NCI-H2081 treated with DMSO at 0.1 percent for 48 hours (cell line): ENCODE measurements at regions not wholly inside any gene's neighbourhood (a gene's known extent, or its start where the extent isn't known, plus 50 kb on each side); places are given as distances from the start of the nearest gene placed in this dataset.
"Not testable (repeated sequence)": the region's sequence is repeated elsewhere in the genome, so short reads cannot be mapped to it uniquely, and the experiment has no call there.

Source experiments
- DNase-seq: peaks from one replicate; lab custom pipeline; 2025; lab: John Stamatoyannopoulos, UW

DNA sequence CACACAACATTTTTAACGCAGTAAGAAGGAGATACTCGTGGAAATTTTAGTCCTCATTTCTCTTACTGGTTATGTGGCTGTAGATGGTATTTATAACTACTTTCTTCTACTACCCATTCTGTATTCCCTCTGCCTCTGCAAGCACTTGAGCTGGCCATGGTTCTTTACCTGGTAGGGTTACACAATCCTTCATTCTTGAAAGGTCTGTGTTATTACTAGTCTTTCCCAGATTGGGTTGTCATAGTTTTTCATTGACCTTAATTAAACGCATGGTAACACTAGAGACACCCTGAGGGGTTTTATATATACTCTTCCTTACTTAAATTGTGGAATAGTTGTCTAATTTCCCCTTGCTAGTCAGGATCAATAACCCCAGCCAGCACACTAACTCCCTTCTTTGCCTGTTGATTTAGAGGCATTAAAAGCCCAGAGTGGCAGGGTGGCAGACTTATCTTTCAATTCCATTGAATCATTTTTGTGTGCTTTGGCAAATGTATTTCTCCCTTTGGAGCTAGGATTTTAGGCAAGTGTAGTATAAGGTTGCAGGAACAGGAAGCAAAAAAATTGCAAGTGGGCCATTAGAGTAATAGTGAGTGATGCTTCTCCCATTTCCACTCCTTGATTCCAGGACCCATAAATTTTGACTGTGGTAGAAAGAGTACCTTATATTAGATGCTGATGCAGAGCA, 113.6 kb upstream of the EMCN start:
- no peak for DNase-seq

DNA sequence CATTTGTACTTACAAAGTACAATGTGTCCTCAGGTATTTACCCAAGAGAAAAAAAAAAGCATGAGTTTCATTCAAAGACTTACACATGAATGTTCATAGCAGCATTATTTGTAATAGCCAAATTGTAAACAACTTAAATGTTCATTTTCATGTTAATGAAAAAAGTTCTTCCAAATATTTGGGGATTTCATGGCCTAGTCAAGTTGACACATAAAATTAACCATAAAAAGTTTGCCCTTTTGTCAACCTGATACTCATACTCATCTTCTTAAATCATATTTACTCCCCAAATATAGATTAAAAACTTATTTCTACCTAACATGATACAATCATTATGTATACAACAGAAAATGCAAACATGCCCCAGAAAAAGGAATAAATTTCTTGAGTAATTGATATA, 112.5 kb upstream of the EMCN start:
- DNase-seq, result no peak

DNA sequence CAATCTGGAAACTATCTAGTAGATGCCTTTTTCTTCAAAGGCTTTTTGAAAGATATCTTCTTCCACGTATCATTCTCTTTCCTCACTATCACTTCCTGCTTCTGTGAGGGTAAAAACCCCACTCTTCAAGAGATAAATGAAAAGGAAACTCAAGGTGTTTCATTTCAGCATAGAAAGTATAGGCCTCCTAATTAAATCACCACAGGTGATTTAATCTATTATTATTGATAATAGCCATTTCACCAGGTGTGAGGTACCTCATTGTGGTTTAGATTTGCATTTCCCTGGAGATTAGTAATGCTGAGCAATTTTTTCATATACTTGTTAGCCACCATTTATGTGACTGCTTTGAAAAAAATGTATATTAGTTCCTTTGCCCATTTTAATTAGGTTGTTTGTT, 92.0 kb upstream of the EMCN start:
- no peak for DNase-seq

DNA sequence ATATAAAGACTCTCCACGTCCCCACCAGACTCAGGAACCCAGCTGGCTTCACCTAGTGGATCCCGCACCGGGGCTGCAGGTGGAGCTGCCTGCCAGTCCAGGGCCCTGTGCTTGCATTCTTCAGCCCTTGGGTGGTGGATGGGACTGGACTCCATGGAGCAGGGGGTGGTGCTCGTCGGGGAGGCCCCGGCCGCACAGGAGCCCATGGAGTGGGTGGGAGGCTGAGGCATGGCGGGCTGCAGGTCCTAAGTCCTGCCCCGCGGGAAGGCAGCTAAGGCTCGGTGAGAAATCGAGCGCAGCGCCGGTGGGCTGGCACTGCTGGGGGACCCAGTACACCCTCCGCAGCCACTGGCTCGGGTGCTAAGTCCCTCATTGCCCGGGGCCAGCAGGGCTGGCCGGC, 90.8 kb upstream of the EMCN start:
- DNase-seq, result not testable (repeated sequence)

DNA sequence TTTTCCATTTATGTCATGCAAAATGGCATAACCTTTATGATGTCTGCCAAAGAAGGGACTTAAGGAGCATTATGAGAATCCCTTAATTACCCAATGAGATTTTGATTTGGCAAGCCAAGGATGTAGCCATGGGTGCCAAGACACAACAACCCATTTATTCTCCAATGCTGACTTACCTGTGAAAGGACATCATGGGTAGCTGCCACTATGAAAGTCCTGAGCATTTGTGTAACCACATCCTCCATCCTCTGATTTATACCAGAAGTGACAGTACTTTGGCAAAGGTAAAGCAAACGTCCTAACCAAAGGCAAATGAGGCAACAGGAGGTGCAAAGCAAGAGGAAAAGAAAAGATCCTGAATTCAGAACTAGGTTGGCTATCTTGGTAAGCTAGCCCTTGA, 87.3 kb upstream of the EMCN start:
- no peak for DNase-seq

DNA sequence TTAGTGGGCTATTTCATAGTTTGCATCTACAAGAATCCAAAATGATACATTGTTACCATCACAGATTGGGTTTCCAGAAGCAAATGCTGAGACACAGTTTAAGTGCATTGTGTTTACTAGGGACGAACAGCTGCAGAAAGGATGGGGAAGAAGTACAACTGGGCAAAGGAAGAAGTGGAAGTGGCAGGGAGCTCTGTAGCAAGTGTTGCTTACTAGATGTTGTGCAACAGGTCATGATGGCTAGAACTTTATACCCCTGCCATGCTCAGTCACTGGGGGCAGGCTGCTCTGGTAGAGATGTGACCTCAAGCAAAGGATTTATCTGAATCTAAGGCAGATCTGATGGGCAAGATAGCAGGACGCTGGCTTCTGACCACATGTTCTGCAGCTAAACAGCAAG, 76.1 kb upstream of the EMCN start:
- no peak for DNase-seq

DNA sequence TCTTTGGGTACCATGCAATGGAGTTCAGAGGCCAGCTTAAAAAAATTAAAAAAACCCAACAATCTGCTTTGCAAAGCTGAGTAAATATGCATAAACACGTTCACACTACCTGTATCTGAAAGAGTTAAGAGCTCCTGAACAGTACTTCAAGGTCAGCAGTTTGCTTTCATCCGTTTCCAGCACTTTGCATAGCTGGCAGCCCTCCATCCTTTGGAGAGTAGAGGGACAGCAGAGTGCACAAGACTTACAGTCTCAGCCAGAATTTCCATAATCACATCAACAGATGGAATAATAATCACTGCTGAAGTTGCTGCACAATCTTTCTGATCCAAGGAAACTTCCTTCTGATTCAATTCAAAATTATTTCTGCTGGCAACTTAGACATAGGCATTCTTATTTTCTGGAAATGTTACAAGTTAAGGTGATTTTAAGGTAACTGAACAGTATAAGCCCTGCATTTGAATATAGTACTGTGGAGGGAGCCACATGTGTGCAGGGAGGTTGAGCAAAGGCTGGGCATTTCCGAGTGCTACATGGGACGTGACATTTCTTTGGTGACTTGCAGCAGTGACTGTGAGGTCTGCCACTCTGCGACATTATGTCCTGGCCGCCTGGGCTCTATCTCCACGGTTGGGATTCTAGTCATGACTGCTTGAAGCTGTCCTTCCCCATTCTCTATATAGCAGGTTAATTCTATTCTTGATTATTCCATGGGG, 73.5 kb upstream of the EMCN start:
- DNase-seq, result no peak

DNA sequence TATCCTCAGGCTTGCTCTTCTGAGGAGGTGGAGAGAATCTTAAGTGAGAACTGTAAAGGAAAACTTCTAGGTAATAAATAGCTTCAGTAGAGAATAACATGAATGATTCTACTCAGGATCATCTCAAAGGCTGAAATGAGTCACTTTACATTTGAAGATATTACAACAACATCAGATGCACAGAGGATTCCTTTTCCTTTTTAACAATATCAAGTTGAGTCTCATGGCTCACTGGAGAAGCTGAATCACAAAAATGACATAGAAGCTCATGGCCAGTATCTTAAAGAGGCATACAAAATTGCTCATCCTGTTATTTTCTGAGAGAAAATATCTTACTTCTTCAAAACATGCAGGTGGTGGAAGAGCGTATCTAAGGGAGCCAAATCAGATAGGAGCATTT, 72.5 kb upstream of the EMCN start:
- no peak for DNase-seq

DNA sequence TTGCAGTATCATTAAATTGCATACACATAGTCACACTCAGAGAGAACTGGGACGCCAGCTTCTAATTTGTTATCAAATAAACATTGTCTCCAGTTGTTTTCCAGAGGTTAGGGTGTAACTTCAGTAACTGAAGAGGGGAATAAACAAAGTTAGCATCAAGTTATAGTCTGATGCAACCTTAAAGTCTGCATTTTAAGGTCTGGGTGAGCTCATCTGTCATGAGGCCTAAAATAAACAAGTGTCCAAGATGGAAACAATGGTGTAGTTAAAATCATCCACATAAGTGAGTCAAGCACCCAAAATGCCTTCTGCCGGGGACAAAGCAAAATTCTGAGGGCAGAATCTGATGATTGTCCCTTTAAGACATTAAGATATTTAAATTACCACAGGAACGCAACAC, 70.3 kb upstream of the EMCN start:
- no peak for DNase-seq

DNA sequence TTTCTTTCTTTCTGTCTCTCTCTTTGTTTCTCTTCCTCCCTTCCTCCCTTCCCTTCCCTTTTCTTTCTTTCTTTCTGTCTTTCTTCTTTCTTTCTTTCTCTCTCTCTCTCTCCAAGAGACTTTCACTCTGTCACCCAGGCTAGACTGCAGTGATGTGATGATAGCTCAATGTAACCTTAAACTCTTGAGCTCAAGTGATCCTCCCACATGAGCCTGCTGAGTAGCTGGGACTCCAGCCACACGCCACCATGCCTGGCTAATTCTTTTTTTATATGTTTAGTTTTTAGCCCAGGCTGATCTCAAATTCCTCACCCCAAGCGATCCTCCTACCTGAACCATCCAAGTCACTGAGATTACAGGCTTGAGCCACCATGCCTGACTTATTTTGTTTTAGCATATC, 64.3 kb upstream of the EMCN start:
- no peak for DNase-seq

DNA sequence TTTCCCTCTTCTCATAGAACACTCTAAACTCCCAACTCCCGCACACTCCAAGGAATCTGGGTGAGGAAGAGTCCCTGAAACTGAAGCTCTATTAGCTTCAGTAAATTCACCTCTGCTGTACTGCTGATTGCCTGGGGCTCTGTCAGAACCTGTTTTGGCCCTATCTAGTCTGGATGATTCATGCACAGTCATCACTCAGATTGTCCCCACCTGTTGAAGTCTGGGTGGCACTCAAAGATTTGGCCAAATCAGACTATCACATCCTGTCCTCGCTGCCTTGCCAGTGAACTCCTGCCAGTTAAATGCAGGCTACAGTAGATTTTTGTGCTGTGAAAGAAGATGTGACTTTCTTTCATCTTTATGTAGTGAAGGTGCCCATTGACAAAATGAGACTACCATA, 63.5 kb upstream of the EMCN start:
- no peak for DNase-seq

DNA sequence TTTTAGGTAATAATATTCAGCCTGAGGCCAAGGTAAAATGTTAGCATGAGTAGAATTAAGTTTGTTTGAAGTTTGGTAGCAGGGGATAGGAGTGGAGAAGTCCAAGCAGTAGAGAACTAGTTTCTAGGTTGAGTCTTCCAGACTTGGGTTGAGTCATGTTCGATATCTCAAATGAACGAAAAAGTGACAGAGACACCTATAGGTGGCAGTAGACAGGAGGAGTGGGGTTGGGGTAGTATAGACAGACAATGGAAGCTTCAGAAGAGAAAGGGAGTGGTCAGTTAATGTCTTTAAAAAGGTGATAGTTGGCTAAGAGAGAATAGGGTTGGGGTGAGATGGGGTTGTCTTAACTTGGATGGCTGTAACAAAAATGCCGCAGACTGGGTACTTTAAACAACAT, 58.7 kb upstream of the EMCN start:
- no peak for DNase-seq

DNA sequence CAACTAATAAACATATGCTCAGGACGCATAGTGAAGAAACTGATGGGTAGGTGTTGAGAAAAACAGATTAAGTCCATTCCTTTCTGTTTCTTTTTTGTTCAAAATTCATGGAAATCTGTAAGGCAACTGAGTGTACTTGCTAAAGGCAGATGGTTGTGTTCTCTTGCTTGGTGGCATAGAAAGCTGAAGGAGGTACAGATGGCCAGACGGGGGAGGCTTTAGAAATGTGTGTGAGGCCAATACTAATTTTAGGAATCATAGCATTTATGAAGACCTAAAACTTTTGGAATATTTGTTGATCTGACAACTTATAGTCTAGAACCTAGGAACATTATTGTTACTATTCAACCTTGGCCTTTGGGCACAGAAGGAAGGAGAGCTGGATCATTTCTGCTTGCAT, 56.8 kb upstream of the EMCN start:
- DNase-seq, result no peak

DNA sequence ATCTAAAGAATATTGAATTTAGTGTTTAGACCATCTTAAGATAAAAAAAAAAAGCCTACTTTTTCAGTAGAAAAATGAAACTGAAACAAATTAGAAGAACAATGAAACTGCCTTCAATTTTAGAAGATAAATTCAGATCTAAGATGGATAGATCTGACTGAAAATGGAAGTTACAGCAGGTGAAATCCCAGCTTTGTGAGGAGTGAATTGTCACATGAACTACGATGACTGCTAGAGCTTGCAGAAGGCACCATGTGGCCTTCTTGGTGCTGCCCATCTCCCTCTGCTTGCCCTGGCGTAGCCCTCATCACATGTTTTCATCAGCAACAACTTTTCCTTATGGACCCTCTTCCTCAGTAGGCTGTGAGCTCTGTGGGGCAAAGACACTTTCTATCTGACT, 51.4 kb upstream of the EMCN start:
- DNase-seq, result no peak
